PFSK-1 (cell line): ENCODE measurements at regions not wholly inside any gene's neighbourhood (a gene's known extent, or its start where the extent isn't known, plus 50 kb on each side); places are given as distances from the start of the nearest gene placed in this dataset.

ENCODE experiments used
- FOXP2 ChIP-seq: optimal IDR thresholded peaks from 2 replicates; pipeline ENCODE3; 2011; ENCODE audit warnings: borderline replicate concordance, control low read depth, inconsistent platforms; ENCODE audit not compliant: insufficient read depth; ENCODE audit errors: extremely low read length, extremely low read depth
- POLR2AphosphoS5 ChIP-seq: IDR thresholded peaks from 2 replicates; pipeline ENCODE4 v1.6.1; 2012; ENCODE audit warnings: low read depth, mild to moderate bottlenecking, control low read depth, low read length, moderate library complexity
- REST ChIP-seq, 2 experiments: IDR thresholded peaks; 2 replicates each; pipeline versions ENCODE4 v1.6.1 to v1.8.0; 2011 to 2012; ENCODE audit warnings: low read depth in 2 of 2, low read length in 2 of 2, control low read depth in 1 of 2, inconsistent platforms in 1 of 2, mild to moderate bottlenecking in 1 of 2, moderate library complexity in 1 of 2; ENCODE audit not compliant: insufficient read depth in 1 of 2
- SIN3A ChIP-seq: IDR thresholded peaks from 2 replicates; pipeline ENCODE4 v1.6.1; 2012; ENCODE audit warnings: mild to moderate bottlenecking, low read length, moderate library complexity, borderline replicate concordance; ENCODE audit not compliant: insufficient read depth
- TAF1 ChIP-seq: IDR thresholded peaks from 2 replicates; pipeline ENCODE4 v1.6.1; 2012; ENCODE audit warnings: low read length, control low read depth, borderline replicate concordance; ENCODE audit not compliant: insufficient read depth

GRCh38 chr10:60719721-60720120 is 58.6 kb upstream of the CDK1 start:
- no peak for TF ChIP-seq TAF1
- TF ChIP-seq POLR2AphosphoS5 = no peak
- TF ChIP-seq REST (IDR thresholded peaks at IDR 0.05; ENCODE audit: insufficient read depth in 1 of 2, low read depth in 2 of 2, low read length in 2 of 2) = no peak
- TF ChIP-seq SIN3A = no peak
- no peak for TF ChIP-seq FOXP2
